ENCODE measurements at regions not wholly inside any gene's neighbourhood (a gene's known extent, or its start where the extent isn't known, plus 50 kb on each side); places are given as distances from the start of the nearest gene placed in this dataset.

- no peak overlapping the region for H3K27ac Mint-ChIP-seq
- H3K27me3 Mint-ChIP-seq, result no peaks in the 10 kb centered on the region
- no peaks in the 10 kb centered on the region for H3K9me3 Mint-ChIP-seq
- DNase-seq, result no peak
- H3K4me3 Mint-ChIP-seq, result no peak overlapping the region
- no peaks in the 10 kb centered on the region for H3K4me1 Mint-ChIP-seq
- ChIA-PET POLR2A (no interaction called here), CTCF (no interaction called here)
- no peaks in the 10 kb centered on the region for H3K36me3 Mint-ChIP-seq (ENCODE audit: low read depth)
Observed at GRCh38 chr5:124466011-124466410, 280.4 kb downstream of the ZNF608 start.

GRCh38 chr5:124463851-124464250 lies 282.6 kb downstream of the ZNF608 start:
- Mint-ChIP-seq H3K9me3 (no peaks in the 10 kb centered on the region), H3K36me3 (ENCODE audit: low read depth) (no peaks in the 10 kb centered on the region), H3K27me3 (no peaks in the 10 kb centered on the region), H3K27ac (no peak overlapping the region), H3K4me1 (no peaks in the 10 kb centered on the region), H3K4me3 (no peak overlapping the region)
- POLR2A ChIA-PET, result no interaction called here
- CTCF ChIA-PET, result no interaction called here
- no peak for DNase-seq

GRCh38 chr5:124462751-124463150 lies 283.7 kb downstream of the ZNF608 start:
- Mint-ChIP-seq H3K36me3 (ENCODE audit: low read depth) (no peaks in the 10 kb centered on the region), H3K27me3 (no peaks in the 10 kb centered on the region), H3K4me3 (no peak overlapping the region), H3K27ac (no peak overlapping the region), H3K4me1 (no peaks in the 10 kb centered on the region), H3K9me3 (no peaks in the 10 kb centered on the region)
- no peak for DNase-seq
- ChIA-PET CTCF (no interaction called here), POLR2A (no interaction called here)

GRCh38 chr5:124461941-124462340 lies 284.5 kb downstream of the ZNF608 start:
- H3K36me3 Mint-ChIP-seq (ENCODE audit: low read depth), result no peaks in the 10 kb centered on the region
- POLR2A ChIA-PET, result interaction anchor here (0.6 kb wide), 1 partner anchor 1796 kb away, joined by 8 read pairs; no protein-coding TSS in a partner anchor
- H3K4me3 Mint-ChIP-seq, result no peak overlapping the region
- no peak overlapping the region for H3K27ac Mint-ChIP-seq
- H3K4me1 Mint-ChIP-seq, result no peaks in the 10 kb centered on the region
- no peaks in the 10 kb centered on the region for H3K27me3 Mint-ChIP-seq
- DNase-seq, result no peak
- CTCF ChIA-PET, result no interaction called here
- H3K9me3 Mint-ChIP-seq, result no peaks in the 10 kb centered on the region

- Mint-ChIP-seq H3K36me3 (ENCODE audit: low read depth) (no peaks in the 10 kb centered on the region), H3K4me3 (no peak overlapping the region), H3K4me1 (no peaks in the 10 kb centered on the region), H3K27me3 (no peaks in the 10 kb centered on the region), H3K27ac (no peak overlapping the region), H3K9me3 (no peaks in the 10 kb centered on the region)
- ChIA-PET CTCF (no interaction called here), POLR2A (interaction anchor here (0.6 kb wide), 1 partner anchor 1795 kb away, joined by 8 read pairs; no protein-coding TSS in a partner anchor)
- no peak for DNase-seq
Observed at GRCh38 chr5:124461157-124461556, 285.3 kb downstream of the ZNF608 start.

- no peaks in the 10 kb centered on the region for H3K4me1 Mint-ChIP-seq
- H3K9me3 Mint-ChIP-seq, result no peaks in the 10 kb centered on the region
- no peaks in the 10 kb centered on the region for H3K36me3 Mint-ChIP-seq (ENCODE audit: low read depth)
- ChIA-PET POLR2A (no interaction called here), CTCF (no interaction called here)
- no peak overlapping the region for H3K27ac Mint-ChIP-seq
- DNase-seq, result no peak
- no peaks in the 10 kb centered on the region for H3K27me3 Mint-ChIP-seq
- H3K4me3 Mint-ChIP-seq, result no peak overlapping the region
Observed at GRCh38 chr5:124460642-124461041, 285.8 kb downstream of the ZNF608 start.

GRCh38 chr5:124459984-124460383 lies 286.5 kb downstream of the ZNF608 start:
- H3K27ac Mint-ChIP-seq, result no peak overlapping the region
- ChIA-PET CTCF (no interaction called here), POLR2A (no interaction called here)
- H3K27me3 Mint-ChIP-seq, result no peaks in the 10 kb centered on the region
- H3K9me3 Mint-ChIP-seq, result no peaks in the 10 kb centered on the region
- no peaks in the 10 kb centered on the region for H3K36me3 Mint-ChIP-seq (ENCODE audit: low read depth)
- no peak overlapping the region for H3K4me3 Mint-ChIP-seq
- DNase-seq, result no peak
- no peaks in the 10 kb centered on the region for H3K4me1 Mint-ChIP-seq

- ChIA-PET POLR2A (no interaction called here), CTCF (no interaction called here)
- Mint-ChIP-seq H3K4me3 (no peak overlapping the region), H3K4me1 (peaks cover 3% of the 10 kb centered on the region), H3K36me3 (ENCODE audit: low read depth) (no peaks in the 10 kb centered on the region), H3K9me3 (no peaks in the 10 kb centered on the region), H3K27me3 (no peaks in the 10 kb centered on the region), H3K27ac (no peak overlapping the region)
- no peak for DNase-seq
Observed at GRCh38 chr5:124457901-124458300, 288.5 kb downstream of the ZNF608 start.

GRCh38 chr5:124457101-124457500 lies 289.3 kb downstream of the ZNF608 start:
- POLR2A ChIA-PET, result no interaction called here

GRCh38 chr5:124456249-124456648 lies 290.2 kb downstream of the ZNF608 start:
- ChIA-PET CTCF (interaction anchor here (1.8 kb wide), 1 partner anchor 10 kb away, joined by 5 read pairs; no protein-coding TSS in a partner anchor), POLR2A (no interaction called here)
- Mint-ChIP-seq H3K36me3 (ENCODE audit: low read depth) (no peaks in the 10 kb centered on the region), H3K4me3 (no peak overlapping the region), H3K9me3 (no peaks in the 10 kb centered on the region), H3K27ac (no peak overlapping the region), H3K4me1 (peaks cover 3% of the 10 kb centered on the region), H3K27me3 (no peaks in the 10 kb centered on the region)
- no peak for DNase-seq

More at GRCh38 chr5:124457101-124457500, 289.3 kb downstream of the ZNF608 start:
- no peak overlapping the region for H3K27ac Mint-ChIP-seq
- CTCF ChIA-PET, result interaction anchor here (1.8 kb wide), 1 partner anchor 10 kb away, joined by 5 read pairs; no protein-coding TSS in a partner anchor
- no peaks in the 10 kb centered on the region for H3K27me3 Mint-ChIP-seq
- DNase-seq, result no peak
- no peak overlapping the region for H3K4me3 Mint-ChIP-seq
- no peaks in the 10 kb centered on the region for H3K36me3 Mint-ChIP-seq (ENCODE audit: low read depth)
- peaks cover 3% of the 10 kb centered on the region for H3K4me1 Mint-ChIP-seq
- H3K9me3 Mint-ChIP-seq, result no peaks in the 10 kb centered on the region

GRCh38 chr5:124454081-124454480 lies 292.4 kb downstream of the ZNF608 start:
- Mint-ChIP-seq H3K4me3 (no peak overlapping the region), H3K36me3 (ENCODE audit: low read depth) (no peaks in the 10 kb centered on the region), H3K27ac (no peak overlapping the region), H3K4me1 (peaks cover 3% of the 10 kb centered on the region), H3K27me3 (no peaks in the 10 kb centered on the region), H3K9me3 (no peaks in the 10 kb centered on the region)
- POLR2A ChIA-PET, result no interaction called here
- DNase-seq, result no peak
- CTCF ChIA-PET, result no interaction called here

GRCh38 chr5:124453221-124454051 lies 293.0 kb downstream of the ZNF608 start:
- no peaks in the 10 kb centered on the region for H3K27me3 Mint-ChIP-seq
- H3K27ac Mint-ChIP-seq, result no peak overlapping the region
- POLR2A ChIA-PET, result no interaction called here
- no peak for DNase-seq
- no peaks in the 10 kb centered on the region for H3K9me3 Mint-ChIP-seq
- H3K4me1 Mint-ChIP-seq, result peaks cover 3% of the 10 kb centered on the region
- H3K36me3 Mint-ChIP-seq (ENCODE audit: low read depth), result no peaks in the 10 kb centered on the region
- H3K4me3 Mint-ChIP-seq, result no peak overlapping the region
- CTCF ChIA-PET, result no interaction called here

GRCh38 chr5:124452412-124452811 lies 294.0 kb downstream of the ZNF608 start:
- H3K4me1 Mint-ChIP-seq, result peaks cover 3% of the 10 kb centered on the region
- no peak overlapping the region for H3K27ac Mint-ChIP-seq
- CTCF ChIA-PET, result no interaction called here
- H3K36me3 Mint-ChIP-seq (ENCODE audit: low read depth), result no peaks in the 10 kb centered on the region
- POLR2A ChIA-PET, result no interaction called here
- H3K9me3 Mint-ChIP-seq, result no peaks in the 10 kb centered on the region
- no peak overlapping the region for H3K4me3 Mint-ChIP-seq
- DNase-seq, result no peak
- H3K27me3 Mint-ChIP-seq, result no peaks in the 10 kb centered on the region
